Liver (tissue), 7 donors: ENCODE measurements at regions not wholly inside any gene's neighbourhood (a gene's known extent, or its start where the extent isn't known, plus 50 kb on each side); places are given as distances from the start of the nearest gene placed in this dataset.
"Not testable (repeated sequence)": the region's sequence is repeated elsewhere in the genome, so short reads cannot be mapped to it uniquely, and the experiment has no call there.

Experiments used
- DNase-seq: peaks from one replicate; pipeline ENCODE4 v3.0.0-alpha.2; 2017; ENCODE audit warnings: low spot score
- H3K27ac ChIP-seq, 2 donors: one replicate each; pipeline ENCODE4 v1.7.0; 2013; ENCODE audit warnings: inconsistent platforms in 2 of 2, low read length in 2 of 2, control low read depth in 1 of 2, low read depth in 1 of 2, mild to moderate bottlenecking in 1 of 2
- H3K27me3 ChIP-seq, 4 donors: one replicate each; pipeline versions ENCODE4 v1.6.1 to v1.7.0; 2013; ENCODE audit warnings: low read length in 3 of 4, inconsistent platforms in 1 of 4, mild to moderate bottlenecking in 1 of 4, moderate library complexity in 1 of 4; ENCODE audit not compliant: control insufficient read depth in 4 of 4, insufficient read depth in 4 of 4
- H3K36me3 ChIP-seq, 4 donors: one replicate each; pipeline versions ENCODE4 v1.6.1 to v1.7.0; 2013; ENCODE audit warnings: low read length in 3 of 4, mild to moderate bottlenecking in 3 of 4, low read depth in 1 of 4, moderate library complexity in 1 of 4; ENCODE audit not compliant: control insufficient read depth in 4 of 4, insufficient read depth in 3 of 4
- H3K4me1 ChIP-seq, 4 donors: one replicate each; pipeline versions ENCODE4 v1.6.1 to v1.7.0; 2013; ENCODE audit warnings: low read length in 3 of 4, mild to moderate bottlenecking in 3 of 4, moderate library complexity in 1 of 4; ENCODE audit not compliant: control insufficient read depth in 4 of 4, insufficient read depth in 4 of 4
- H3K4me3 ChIP-seq, 3 donors: one replicate each; pipeline versions ENCODE4 v1.6.1 to v1.7.0; 2013; ENCODE audit warnings: low read length in 3 of 3, control low read depth in 1 of 3, low read depth in 1 of 3, mild to moderate bottlenecking in 1 of 3
- H3K9ac ChIP-seq, 2 donors: one replicate each; pipeline ENCODE4 v1.7.0; 2013; ENCODE audit warnings: low read length in 2 of 2, mild to moderate bottlenecking in 2 of 2, moderate library complexity in 2 of 2, control low read depth in 1 of 2, low read depth in 1 of 2
- H3K9me3 ChIP-seq, 4 donors: one replicate each; pipeline versions ENCODE4 v1.6.1 to v1.7.0; 2013; ENCODE audit warnings: low read length in 3 of 4; ENCODE audit not compliant: control insufficient read depth in 4 of 4
- FOXA1 ChIP-seq: IDR thresholded peaks from 2 replicates; pipeline ENCODE4 v1.6.1; 2016; ENCODE audit warnings: antibody characterized with exemption
- GABPA ChIP-seq, 2 donors: IDR thresholded peaks in 1 of 2; conservative IDR thresholded peaks in 1 of 2; 2 replicates each; pipeline ENCODE4 v1.6.1; 2016; ENCODE audit warnings: antibody characterized with exemption in 2 of 2, mild to moderate bottlenecking in 1 of 2, moderate library complexity in 1 of 2
- HNF4A ChIP-seq, 2 donors: conservative IDR thresholded peaks; 2 replicates each; pipeline ENCODE4 v1.6.1; 2016; ENCODE audit warnings: antibody characterized with exemption in 2 of 2, mild to moderate bottlenecking in 2 of 2
- HNF4G ChIP-seq: IDR thresholded peaks from 2 replicates; pipeline ENCODE4 v1.6.1; 2016; ENCODE audit warnings: antibody characterized with exemption
- JUND ChIP-seq, 2 donors: IDR thresholded peaks; 2 replicates each; pipeline ENCODE4 v1.6.1; 2016; ENCODE audit warnings: antibody characterized with exemption in 2 of 2
- NR2F2 ChIP-seq: IDR thresholded peaks from 2 replicates; pipeline ENCODE4 v1.6.1; 2016; ENCODE audit warnings: antibody characterized with exemption
- RAD21 ChIP-seq, 2 donors: IDR thresholded peaks; 2 replicates each; pipeline ENCODE4 v1.6.1; 2016; ENCODE audit warnings: antibody characterized with exemption in 2 of 2, mild to moderate bottlenecking in 2 of 2
- RXRA ChIP-seq, 2 donors: IDR thresholded peaks; 2 replicates each; pipeline ENCODE4 v1.6.1; 2017 to 2018; ENCODE audit warnings: antibody characterized with exemption in 2 of 2, mild to moderate bottlenecking in 1 of 2
- TAF1 ChIP-seq: conservative IDR thresholded peaks from 2 replicates; pipeline ENCODE4 v1.6.1; 2016; ENCODE audit warnings: antibody characterized with exemption, mild to moderate bottlenecking
- WGBS: extraction: QIAGEN DNeasy Blood & Tissue Kit; methylation state at CpG from one replicate; pipeline ENCODE4 v1.1.7; 2013; 5-methylcytosine and 5-hydroxymethylcytosine counted together
- TF ChIP-seq, protein P1 (sequence below): IDR thresholded peaks from 2 replicates; pipeline ENCODE4 v1.6.1; 2016; ENCODE audit warnings: antibody characterized with exemption
- TF ChIP-seq, protein P2 (sequence below): IDR thresholded peaks from 2 replicates; pipeline ENCODE4 v1.6.1; 2016; ENCODE audit warnings: antibody characterized with exemption
- TF ChIP-seq, protein P3 (sequence below): IDR thresholded peaks from 2 replicates; pipeline ENCODE4 v1.6.1; 2016; ENCODE audit warnings: antibody characterized with exemption
- donor health status: healthy.
- donor health status: healthy.
- donor health status: healthy.
- donor health status: healthy.

DNA sequence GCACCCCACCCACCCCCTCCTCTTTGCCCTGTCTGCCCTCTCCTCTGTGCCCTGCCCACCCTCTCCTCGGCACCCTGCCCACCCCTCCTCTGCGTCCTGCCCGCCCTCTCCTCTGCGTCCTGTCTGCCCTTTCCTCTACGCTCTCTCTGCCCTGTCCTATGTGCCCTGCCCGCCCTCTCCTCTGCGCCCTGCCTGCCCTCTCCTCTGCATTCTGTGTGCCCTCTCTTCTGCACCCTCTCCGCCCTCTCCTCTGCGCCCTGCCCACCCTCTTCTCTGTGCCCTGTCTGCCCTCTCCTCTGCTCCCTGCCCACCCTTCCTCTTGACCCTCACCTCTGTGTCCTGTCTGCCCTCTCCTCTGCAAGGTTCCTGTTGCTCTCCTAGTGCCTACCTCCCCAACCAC is 233.6 kb downstream of the SMAD2 start (continued):
- TF ChIP-seq, protein P1, sequence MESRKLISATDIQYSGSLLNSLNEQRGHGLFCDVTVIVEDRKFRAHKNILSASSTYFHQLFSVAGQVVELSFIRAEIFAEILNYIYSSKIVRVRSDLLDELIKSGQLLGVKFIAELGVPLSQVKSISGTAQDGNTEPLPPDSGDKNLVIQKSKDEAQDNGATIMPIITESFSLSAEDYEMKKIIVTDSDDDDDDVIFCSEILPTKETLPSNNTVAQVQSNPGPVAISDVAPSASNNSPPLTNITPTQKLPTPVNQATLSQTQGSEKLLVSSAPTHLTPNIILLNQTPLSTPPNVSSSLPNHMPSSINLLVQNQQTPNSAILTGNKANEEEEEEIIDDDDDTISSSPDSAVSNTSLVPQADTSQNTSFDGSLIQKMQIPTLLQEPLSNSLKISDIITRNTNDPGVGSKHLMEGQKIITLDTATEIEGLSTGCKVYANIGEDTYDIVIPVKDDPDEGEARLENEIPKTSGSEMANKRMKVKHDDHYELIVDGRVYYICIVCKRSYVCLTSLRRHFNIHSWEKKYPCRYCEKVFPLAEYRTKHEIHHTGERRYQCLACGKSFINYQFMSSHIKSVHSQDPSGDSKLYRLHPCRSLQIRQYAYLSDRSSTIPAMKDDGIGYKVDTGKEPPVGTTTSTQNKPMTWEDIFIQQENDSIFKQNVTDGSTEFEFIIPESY: no peak
- TF ChIP-seq NR2F2 (no peak), JUND (IDR thresholded peaks at IDR 0.05) (no peak), HNF4G (no peak), HNF4A (conservative IDR thresholded peaks at IDR 0.05) (no peak)

DNA sequence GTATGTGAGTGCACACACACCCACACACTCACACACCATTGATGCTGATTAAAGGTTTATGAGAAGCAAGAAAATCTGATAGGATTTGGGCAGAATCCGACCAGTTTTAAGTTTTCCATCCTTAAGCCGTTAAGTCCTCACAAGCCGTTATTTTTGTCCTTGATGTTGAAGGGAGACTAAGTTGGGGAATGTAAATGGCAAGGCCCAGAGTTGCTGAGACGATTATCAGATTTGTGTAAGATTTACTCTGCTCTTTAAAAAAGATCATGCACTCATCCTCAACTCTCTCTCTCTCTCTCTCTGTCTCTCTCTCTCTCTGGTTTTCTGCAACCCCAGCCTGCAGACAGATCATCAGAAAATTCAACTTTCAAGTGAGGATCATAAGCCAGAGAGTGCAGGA is 238.8 kb downstream of the SMAD2 start:
- Histone ChIP-seq H3K4me3 (no peak overlapping the region), H3K9ac (no peak overlapping the region), H3K9me3 (no peaks in the 10 kb centered on the region), H3K36me3 (no peaks in the 10 kb centered on the region), H3K27ac (no peak overlapping the region), H3K27me3 (peaks cover 0 to 4% (median 2%) of the 10 kb centered on the region in 4 donors), H3K4me1 (no peaks in the 10 kb centered on the region)
- no peak for TF ChIP-seq TAF1
- DNase-seq: no peak
- WGBS: 76% methylated on average over 4 of the region's 4 CpGs

DNA sequence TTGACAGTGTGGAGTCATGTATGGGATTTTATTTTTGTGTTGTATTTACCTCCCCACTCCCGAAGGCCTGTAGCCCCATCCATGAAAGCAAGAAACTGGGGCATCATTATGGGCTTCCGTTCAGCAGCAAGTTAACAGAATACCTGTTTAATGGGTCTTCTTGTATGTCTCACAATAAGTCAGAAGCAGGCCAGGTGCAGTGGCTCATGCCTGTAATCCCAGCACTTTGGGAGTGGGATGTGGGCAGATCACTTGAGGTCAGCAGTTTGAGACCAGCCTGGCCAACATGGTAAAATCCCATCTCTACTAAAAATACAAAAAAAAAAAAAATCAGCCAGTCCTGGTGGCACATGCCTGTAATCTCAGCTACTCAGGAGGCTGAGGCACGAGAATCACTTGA is 239.7 kb downstream of the SMAD2 start:
- 78% methylated on average over 3 of the region's 3 CpGs for WGBS
- H3K27me3 ChIP-seq, H3K9ac ChIP-seq, H3K4me3 ChIP-seq, H3K36me3 ChIP-seq, H3K9me3 ChIP-seq, H3K4me1 ChIP-seq, H3K27ac ChIP-seq, DNase-seq: not testable (repeated sequence)

DNA sequence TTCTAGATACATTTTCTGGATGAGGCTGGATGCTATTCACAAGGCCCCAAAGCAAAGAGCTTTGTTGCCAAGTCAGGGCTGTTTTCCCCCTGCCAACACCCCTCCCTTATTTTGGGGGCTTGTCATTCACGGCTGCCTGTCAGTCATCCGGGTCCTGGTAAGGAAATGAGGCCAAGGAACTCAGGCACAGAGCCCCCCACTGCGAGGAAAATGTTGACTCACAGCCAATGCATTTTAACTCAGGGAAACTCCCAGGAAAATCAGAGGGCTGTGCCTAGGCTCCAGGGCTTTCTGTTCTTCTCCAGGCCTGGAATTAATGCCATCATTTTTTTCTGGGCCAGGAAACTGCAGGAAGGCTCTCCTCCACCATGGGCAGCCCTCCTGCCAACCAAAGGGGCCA is 241.1 kb downstream of the SMAD2 start:
- H3K9ac ChIP-seq: no peak overlapping the region
- no peaks in the 10 kb centered on the region for H3K4me1 ChIP-seq
- no peaks in the 10 kb centered on the region for H3K9me3 ChIP-seq
- TF ChIP-seq, protein P2, sequence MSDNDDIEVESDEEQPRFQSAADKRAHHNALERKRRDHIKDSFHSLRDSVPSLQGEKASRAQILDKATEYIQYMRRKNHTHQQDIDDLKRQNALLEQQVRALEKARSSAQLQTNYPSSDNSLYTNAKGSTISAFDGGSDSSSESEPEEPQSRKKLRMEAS: no peak
- TF ChIP-seq, protein P1: no peak
- TF ChIP-seq RXRA (IDR thresholded peaks at IDR 0.05) (no peak), TAF1 (no peak), FOXA1 (no peak), RAD21 (IDR thresholded peaks at IDR 0.05) (no peak), GABPA (IDR thresholded peaks at IDR 0.05 in 1 of 2, conservative IDR thresholded peaks at IDR 0.05 in 1 of 2) (no peak)
- TF ChIP-seq, protein P3, sequence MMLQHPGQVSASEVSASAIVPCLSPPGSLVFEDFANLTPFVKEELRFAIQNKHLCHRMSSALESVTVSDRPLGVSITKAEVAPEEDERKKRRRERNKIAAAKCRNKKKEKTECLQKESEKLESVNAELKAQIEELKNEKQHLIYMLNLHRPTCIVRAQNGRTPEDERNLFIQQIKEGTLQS: no peak
- WGBS: 50% methylated on average over 3 of the region's 3 CpGs
- no peak for DNase-seq
- H3K36me3 ChIP-seq: no peaks in the 10 kb centered on the region
- H3K4me3 ChIP-seq: no peak overlapping the region
- H3K27ac ChIP-seq: no peak overlapping the region
- peaks cover 0 to 4% (median 2%) of the 10 kb centered on the region in 4 donors for H3K27me3 ChIP-seq
